GM21447 (cell line): ENCODE measurements at regions not wholly inside any gene's neighbourhood (a gene's known extent, or its start where the extent isn't known, plus 50 kb on each side); places are given as distances from the start of the nearest gene placed in this dataset.
"Not testable (repeated sequence)": the region's sequence is repeated elsewhere in the genome, so short reads cannot be mapped to it uniquely, and the experiment has no call there.

Experiments used
- ATAC-seq: cut with Tn5 transposase; IDR thresholded peaks from one replicate; pipeline ENCODE4 v1.9.1; 2021; ENCODE audit not compliant: unreplicated experiment

- no peak for ATAC-seq
Observed at GRCh38 chr11:13166036-13166435, 111.6 kb upstream of the BMAL1 start.

DNA sequence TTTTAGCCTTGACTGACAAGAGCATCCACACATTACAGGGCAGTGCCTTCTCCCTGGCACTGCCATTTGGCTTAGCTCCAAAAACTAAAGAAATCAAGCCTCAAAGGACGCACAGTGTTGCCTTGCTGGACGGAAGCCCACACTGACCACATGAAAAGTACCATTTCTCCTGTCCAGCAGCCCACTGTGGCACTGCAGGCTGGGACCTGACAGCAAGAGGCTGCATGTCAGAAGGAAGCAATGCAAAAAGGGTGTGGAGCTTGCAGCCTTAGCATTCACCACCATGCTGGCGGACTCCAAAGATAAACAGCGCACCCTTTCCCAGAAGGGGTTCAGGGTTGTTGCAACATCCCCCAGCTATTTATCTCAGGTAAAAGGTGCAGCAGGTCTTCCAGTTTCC is 109.3 kb upstream of the BMAL1 start:
- no peak for ATAC-seq

GRCh38 chr11:13169709-13170108 is 107.9 kb upstream of the BMAL1 start:
- ATAC-seq = no peak

DNA sequence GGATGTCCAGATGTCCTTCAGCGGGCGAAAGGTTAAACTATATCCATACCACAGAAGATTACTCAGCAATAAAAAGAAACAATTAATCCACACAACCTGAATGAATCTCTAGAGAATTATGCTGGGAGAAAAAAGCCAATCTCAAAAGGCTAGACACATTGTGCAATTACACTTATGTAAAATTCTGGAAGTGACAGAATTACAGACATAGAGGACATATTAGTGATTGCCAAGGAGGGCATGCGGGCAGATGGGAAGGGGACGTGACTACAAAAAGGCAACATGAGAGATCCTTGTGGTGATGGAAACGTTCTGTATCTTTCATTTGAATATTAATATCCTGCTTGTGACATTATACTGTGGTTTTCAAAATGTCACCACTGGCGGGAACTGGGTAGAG is 103.5 kb upstream of the BMAL1 start:
- ATAC-seq = no peak

DNA sequence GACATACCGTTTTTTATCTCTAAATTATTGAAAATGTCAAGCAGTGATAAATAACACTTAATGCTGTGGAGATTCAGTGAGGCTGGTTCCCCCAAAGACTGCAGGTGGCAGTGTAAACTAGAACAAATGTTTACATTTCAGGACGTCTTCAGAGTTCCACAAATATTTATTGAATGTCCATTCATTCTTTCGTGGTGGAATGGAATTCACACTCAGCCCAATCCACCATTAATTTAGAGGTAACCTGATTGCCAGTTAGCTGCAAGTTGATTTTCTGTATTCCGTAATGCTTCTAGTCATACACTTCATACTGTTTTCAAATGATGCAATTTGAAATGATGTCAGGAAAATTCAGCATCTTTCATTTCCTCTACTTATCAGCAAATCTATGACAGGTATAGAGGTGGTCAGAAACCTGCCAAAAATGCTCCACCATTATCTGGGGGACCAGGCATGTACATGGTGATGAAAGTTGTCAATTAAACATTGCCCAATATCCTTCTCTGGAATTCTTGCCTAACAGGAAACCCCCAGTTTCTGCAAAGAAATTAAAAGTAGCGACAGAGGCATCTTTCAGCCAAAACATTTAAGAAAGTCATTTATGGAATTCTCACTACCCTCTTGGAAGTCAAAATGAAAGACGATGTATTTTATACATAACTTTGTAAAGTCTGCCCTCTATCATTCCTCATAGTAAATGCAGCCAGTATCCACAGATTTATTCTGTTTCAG is 94.3 kb upstream of the BMAL1 start:
- no peak for ATAC-seq

DNA sequence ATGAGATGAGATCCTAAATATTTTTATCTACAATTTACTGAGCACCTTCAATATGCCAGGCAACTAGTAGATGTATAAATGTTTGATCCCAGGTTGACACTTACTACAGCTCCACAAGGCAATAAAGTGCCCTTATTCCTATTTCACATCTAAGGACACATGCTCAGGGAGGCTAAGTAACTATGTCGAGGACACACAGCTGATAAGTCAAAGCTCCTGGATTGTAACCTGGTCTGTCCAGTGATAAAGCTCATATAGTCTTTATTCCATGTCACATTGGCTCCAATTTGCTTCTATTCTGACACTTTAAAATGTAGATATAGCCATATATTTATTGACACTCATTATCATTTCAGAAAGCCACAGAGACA is 93.8 kb upstream of the BMAL1 start:
- no peak for ATAC-seq

GRCh38 chr11:13184295-13184794 is 93.2 kb upstream of the BMAL1 start:
- ATAC-seq = no peak

GRCh38 chr11:13188179-13188578 is 89.4 kb upstream of the BMAL1 start:
- no peak for ATAC-seq

- ATAC-seq = no peak
Observed at GRCh38 chr11:13189561-13190426, 87.8 kb upstream of the BMAL1 start.

DNA sequence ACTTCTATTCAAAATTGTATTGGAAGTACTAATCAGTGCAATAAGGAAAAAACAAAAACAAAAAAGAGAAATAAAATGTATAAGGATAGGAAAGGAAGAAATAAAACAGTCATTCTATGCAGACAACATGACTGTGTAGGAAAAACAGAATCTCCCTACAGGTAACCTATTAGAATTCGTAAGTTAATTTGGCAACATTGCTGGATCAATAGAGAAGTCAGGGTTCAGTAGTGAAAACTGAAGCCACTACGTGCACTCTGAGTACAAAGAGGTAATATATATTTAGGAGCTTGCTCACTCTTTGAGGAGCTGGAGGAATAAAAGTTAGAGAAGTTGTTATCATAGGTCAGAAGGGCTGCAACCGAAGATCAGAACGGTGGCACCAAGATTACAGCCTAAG is 84.0 kb upstream of the BMAL1 start:
- ATAC-seq = no peak

DNA sequence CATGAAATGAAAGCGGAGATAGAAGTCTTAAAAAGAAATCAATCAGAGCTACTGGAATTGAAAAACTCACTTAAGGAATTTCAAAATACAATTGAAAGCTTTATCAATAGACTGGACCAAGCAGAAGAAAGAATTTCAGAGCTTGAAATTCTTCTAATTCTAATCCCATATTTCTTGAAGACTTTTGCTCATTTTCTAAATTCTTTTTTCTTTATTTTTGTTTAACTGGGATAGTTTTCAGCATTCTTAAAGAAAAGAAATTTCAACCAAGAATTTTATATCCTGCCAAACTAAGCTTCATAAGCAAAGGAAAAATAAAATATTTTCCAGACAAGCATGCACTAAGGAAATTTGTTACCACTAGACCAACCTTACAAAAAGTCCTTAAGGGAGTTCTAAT is 80.2 kb upstream of the BMAL1 start:
- ATAC-seq = not testable (repeated sequence)

- ATAC-seq = peak; percentile 81
Observed at GRCh38 chr11:13205486-13205885, 72.1 kb upstream of the BMAL1 start.

DNA sequence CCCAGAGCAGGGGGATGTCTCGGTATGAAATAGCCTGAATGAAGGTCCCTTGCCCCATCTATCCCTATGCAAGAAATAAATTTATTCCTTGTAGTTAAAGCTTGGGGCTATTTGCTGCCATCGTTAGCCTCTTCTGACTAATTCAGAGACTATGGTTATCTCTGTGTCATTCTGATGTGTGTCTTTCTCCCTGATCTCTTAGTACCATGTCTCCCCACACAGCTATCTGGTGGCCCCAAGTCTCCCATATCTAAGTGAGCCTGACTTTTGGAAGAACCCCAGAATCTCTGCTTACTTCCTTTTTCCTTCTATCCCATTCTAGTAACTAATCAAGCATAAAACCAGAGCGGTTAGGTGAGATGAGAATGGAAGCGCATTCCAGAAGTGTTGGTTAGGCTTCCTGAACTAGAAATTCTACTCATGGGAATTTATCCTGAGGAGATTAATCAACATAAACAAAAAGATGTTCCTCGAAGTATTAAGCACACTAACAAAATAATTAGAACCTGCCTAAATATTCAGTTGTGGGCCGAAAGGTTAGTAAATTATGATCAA is 71.4 kb upstream of the BMAL1 start:
- ATAC-seq = peak; percentile 25

GRCh38 chr11:13207270-13207664 is 70.3 kb upstream of the BMAL1 start:
- no peak for ATAC-seq

DNA sequence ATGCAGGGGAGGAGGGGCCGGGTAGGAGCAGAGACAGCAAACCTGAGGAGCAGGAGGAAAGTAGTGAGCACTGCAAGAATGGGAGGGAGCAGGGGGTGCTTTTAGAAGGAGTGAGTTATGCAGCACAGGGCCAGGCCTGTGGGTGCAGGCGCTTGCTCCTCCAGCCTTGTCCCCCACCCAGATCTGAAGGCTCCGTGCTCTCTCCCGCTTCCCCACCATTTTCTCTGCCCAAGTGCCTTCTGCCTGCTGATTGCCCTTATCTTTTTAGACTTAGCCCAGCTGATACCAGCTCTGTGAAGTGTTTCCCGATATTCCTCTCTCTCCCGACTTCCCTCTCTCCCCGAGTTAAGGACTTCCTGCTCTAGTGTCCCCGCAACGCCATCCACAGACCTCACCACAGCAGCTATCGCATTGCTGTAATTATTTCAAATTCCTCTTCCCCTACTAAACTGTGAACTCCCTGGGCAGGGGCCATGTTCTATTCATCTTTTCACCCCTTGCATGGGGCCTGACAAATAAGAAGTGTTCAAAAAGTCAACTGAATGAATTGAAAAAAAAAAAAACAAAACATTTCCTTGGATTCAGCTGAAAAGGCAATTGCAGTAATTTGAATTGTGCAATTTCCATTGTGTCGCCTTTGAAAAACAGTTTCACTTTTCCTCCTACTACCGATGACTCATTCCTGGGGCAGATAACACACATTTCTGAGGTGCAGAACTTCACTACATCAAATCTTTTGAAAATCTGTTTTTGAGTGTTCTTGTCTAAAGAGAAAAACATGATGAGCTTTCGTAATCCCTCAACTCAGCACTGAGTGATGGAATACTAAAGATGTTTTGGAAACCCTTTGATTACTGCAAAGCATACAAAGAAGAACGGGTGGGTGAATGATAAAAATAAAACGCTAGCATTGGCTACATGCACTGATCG is 69.7 kb upstream of the BMAL1 start:
- ATAC-seq = no peak

DNA sequence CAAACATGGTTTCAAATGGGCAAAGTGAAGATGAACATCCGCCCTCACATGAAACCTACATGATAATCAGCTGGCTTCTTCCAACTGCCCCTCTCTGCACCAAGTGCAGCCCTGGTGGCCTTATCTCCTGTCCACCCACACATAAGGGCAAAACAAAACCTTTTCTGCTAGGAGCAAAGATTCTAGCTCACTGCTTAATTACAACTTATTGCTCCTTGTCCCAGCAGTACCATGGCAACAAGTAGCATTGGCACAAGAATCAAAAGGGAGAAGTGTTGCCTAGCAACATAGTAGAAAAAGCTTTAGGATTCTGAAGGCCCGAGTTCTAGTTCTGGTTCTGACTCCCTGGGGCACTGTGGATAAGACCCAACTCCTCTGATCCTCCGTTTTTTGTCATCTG is 68.7 kb upstream of the BMAL1 start:
- no peak for ATAC-seq

GRCh38 chr11:13209379-13209778 is 68.2 kb upstream of the BMAL1 start:
- no peak for ATAC-seq

GRCh38 chr11:13210424-13210823 is 67.2 kb upstream of the BMAL1 start:
- no peak for ATAC-seq

DNA sequence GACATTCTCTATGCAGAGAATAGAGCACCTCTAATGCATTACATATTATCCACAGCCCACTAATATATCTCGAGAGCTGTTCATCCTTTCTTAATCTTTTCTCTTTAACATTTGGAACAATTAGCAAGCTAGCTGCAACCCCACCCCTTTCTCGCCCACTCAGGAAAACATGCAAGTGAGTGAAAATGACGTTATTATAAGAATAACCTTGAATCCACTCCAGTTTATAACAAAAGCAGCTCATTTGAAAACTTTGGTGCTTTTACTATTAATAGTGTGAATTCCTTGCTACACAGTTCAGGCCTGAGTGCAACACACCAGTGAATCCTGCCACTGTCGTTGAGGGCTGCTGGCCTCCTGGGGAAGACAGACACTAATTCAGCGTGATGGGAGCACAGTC is 63.3 kb upstream of the BMAL1 start:
- no peak for ATAC-seq

DNA sequence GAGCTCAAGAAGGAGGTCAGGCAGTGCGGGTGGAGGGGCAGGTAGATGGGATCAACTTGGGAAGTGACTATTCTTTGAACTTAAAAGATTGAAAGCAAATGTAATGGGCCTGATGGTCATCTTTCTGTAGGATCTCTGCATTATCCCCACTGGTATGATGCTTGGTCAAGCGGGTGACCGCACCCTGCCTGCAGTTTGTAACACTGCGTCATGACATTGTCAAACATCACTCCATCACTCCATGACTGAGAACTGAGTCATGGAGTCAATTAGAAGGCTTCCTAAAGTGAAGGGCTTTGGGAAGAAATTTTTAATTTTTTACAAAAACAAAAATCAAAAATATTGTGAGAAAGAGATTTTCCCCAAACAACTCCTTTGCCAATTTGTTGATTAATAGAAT is 62.4 kb upstream of the BMAL1 start:
- no peak for ATAC-seq
